ENCODE measurements at regions not wholly inside any gene's neighbourhood (a gene's known extent, or its start where the extent isn't known, plus 50 kb on each side); places are given as distances from the start of the nearest gene placed in this dataset.

- H2AFZ ChIP-seq (ENCODE audit: control insufficient read depth, low read length) = no peak overlapping the region
- H3K4me1 ChIP-seq (ENCODE audit: control insufficient read depth, extremely low read depth, insufficient read depth, low read length) = no peaks in the 10 kb centered on the region
- no peaks in the 10 kb centered on the region for H3K27me3 ChIP-seq (ENCODE audit: control insufficient read depth, extremely low read depth, insufficient read depth, low read length)
- H3K27ac ChIP-seq (ENCODE audit: control insufficient read depth, insufficient read depth, low read length) = no peak overlapping the region
- H3K9ac ChIP-seq (ENCODE audit: control insufficient read depth, extremely low read depth, insufficient read depth, low read length) = no peak overlapping the region
- H3K36me3 ChIP-seq (ENCODE audit: control insufficient read depth in 2 of 2, extremely low read depth in 1 of 2, insufficient read depth in 2 of 2, low read length in 2 of 2) = no peaks in the 10 kb centered on the region
- FAIRE-seq = no peak
- no peak overlapping the region for H3K4me3 ChIP-seq (ENCODE audit: control insufficient read depth in 2 of 3, extremely low read depth in 1 of 3, insufficient read depth in 2 of 3, low read depth in 1 of 3, low read length in 3 of 3)
- dilution Hi-C loops (cut with MboI; ENCODE audit: extremely low pct_ligation_motif_present, low sequenced_read_pairs) = no loop called here
- H3K9me1 ChIP-seq (ENCODE audit: control insufficient read depth, extremely low read depth, insufficient read depth, low read length) = no peaks in the 10 kb centered on the region
- no peaks in the 10 kb centered on the region for H3K9me3 ChIP-seq (ENCODE audit: control insufficient read depth, low read depth, low read length)
- H4K20me1 ChIP-seq (ENCODE audit: control insufficient read depth, extremely low read depth, insufficient read depth, low read length) = no peaks in the 10 kb centered on the region
- H3K4me2 ChIP-seq (ENCODE audit: control insufficient read depth, extremely low read depth, insufficient read depth, low read depth, low read length) = no peak overlapping the region
- TF ChIP-seq EZH2 (IDR thresholded peaks at IDR 0.05; ENCODE audit: low read length) = no peak
- no peak for TF ChIP-seq CTCF (optimal IDR thresholded peaks at IDR 0.05 in 1 of 3, IDR thresholded peaks at IDR 0.05 in 1 of 3, conservative IDR thresholded peaks at IDR 0.05 in 1 of 3; ENCODE audit: extremely low read depth in 1 of 3, insufficient read depth in 2 of 3, low read length in 3 of 3)
- H3K79me2 ChIP-seq (ENCODE audit: control insufficient read depth, insufficient read depth, low read length) = no peaks in the 10 kb centered on the region
- no peak for DNase-seq (ENCODE audit: low read depth, low spot score)
These were observed 259.0 kb upstream of the GHITM start for GRCh38 chr10:83880252-83880791.

GRCh38 chr10:83881661-83882060 lies 257.6 kb upstream of the GHITM start:
- DNase-seq (ENCODE audit: low read depth, low spot score) (no peak), FAIRE-seq (no peak)
- H3K4me3 ChIP-seq (ENCODE audit: control insufficient read depth in 2 of 3, extremely low read depth in 1 of 3, insufficient read depth in 2 of 3, low read depth in 1 of 3, low read length in 3 of 3) = no peak overlapping the region
- H3K79me2 ChIP-seq (ENCODE audit: control insufficient read depth, insufficient read depth, low read length) = no peaks in the 10 kb centered on the region
- H3K9me3 ChIP-seq (ENCODE audit: control insufficient read depth, low read depth, low read length) = no peaks in the 10 kb centered on the region
- no peaks in the 10 kb centered on the region for H3K4me1 ChIP-seq (ENCODE audit: control insufficient read depth, extremely low read depth, insufficient read depth, low read length)
- H2AFZ ChIP-seq (ENCODE audit: control insufficient read depth, low read length) = no peak overlapping the region
- no peaks in the 10 kb centered on the region for H3K9me1 ChIP-seq (ENCODE audit: control insufficient read depth, extremely low read depth, insufficient read depth, low read length)
- H3K27ac ChIP-seq (ENCODE audit: control insufficient read depth, insufficient read depth, low read length) = no peak overlapping the region
- no peaks in the 10 kb centered on the region for H3K36me3 ChIP-seq (ENCODE audit: control insufficient read depth in 2 of 2, extremely low read depth in 1 of 2, insufficient read depth in 2 of 2, low read length in 2 of 2)
- H3K27me3 ChIP-seq (ENCODE audit: control insufficient read depth, extremely low read depth, insufficient read depth, low read length) = no peaks in the 10 kb centered on the region
- H3K4me2 ChIP-seq (ENCODE audit: control insufficient read depth, extremely low read depth, insufficient read depth, low read depth, low read length) = no peak overlapping the region
- no peak overlapping the region for H3K9ac ChIP-seq (ENCODE audit: control insufficient read depth, extremely low read depth, insufficient read depth, low read length)
- no peak for TF ChIP-seq CTCF (optimal IDR thresholded peaks at IDR 0.05 in 1 of 3, IDR thresholded peaks at IDR 0.05 in 1 of 3, conservative IDR thresholded peaks at IDR 0.05 in 1 of 3; ENCODE audit: extremely low read depth in 1 of 3, insufficient read depth in 2 of 3, low read length in 3 of 3)
- no peak for TF ChIP-seq EZH2 (IDR thresholded peaks at IDR 0.05; ENCODE audit: low read length)
- dilution Hi-C loops (cut with MboI; ENCODE audit: extremely low pct_ligation_motif_present, low sequenced_read_pairs) = no loop called here
- H4K20me1 ChIP-seq (ENCODE audit: control insufficient read depth, extremely low read depth, insufficient read depth, low read length) = no peaks in the 10 kb centered on the region

Measured in keratinocyte (primary cell).